ENCODE measurements at regions not wholly inside any gene's neighbourhood (a gene's known extent, or its start where the extent isn't known, plus 50 kb on each side); places are given as distances from the start of the nearest gene placed in this dataset.

- Histone ChIP-seq H3K9ac (ENCODE audit: low read depth, low read length) (no peak overlapping the region), H3K27me3 (ENCODE audit: insufficient read depth, low read length, poor library complexity) (no peaks in the 10 kb centered on the region), H3K36me3 (ENCODE audit: insufficient read depth, low read length) (no peaks in the 10 kb centered on the region), H2AFZ (ENCODE audit: low read depth, low read length) (no peak overlapping the region), H3K4me2 (ENCODE audit: insufficient read depth, low read length) (no peak overlapping the region), H3K27ac (ENCODE audit: low read length) (no peak overlapping the region), H3K4me3 (ENCODE audit: low read depth in 1 of 2, low read length in 2 of 2) (no peak overlapping the region), H4K20me1 (ENCODE audit: insufficient read depth, low read length) (no peaks in the 10 kb centered on the region), H3K4me1 (ENCODE audit: insufficient read depth, low read length) (no peaks in the 10 kb centered on the region), H3K9me3 (ENCODE audit: insufficient read depth, low read length, severe bottlenecking) (no peaks in the 10 kb centered on the region), H3K79me2 (ENCODE audit: insufficient read depth, low read length) (no peaks in the 10 kb centered on the region)
- DNase-seq, result no peak
- TF ChIP-seq CTCF (IDR thresholded peaks at IDR 0.05; ENCODE audit: borderline replicate concordance, extremely low read depth, low read length, poor library complexity, severe bottlenecking), result no peak
- no peak for TF ChIP-seq EZH2 (IDR thresholded peaks at IDR 0.05; ENCODE audit: borderline replicate concordance, low read depth, low read length, severe bottlenecking)
- ATAC-seq (ENCODE audit: insufficient read depth, low read depth), result no peak
These were observed 192.5 kb downstream of the GOLGA6L6 start for GRCh38 chr15:20348900-20349773.

- ATAC-seq (ENCODE audit: insufficient read depth, low read depth) (no peak), DNase-seq (no peak)
- Histone ChIP-seq H3K27me3 (ENCODE audit: insufficient read depth, low read length, poor library complexity) (no peaks in the 10 kb centered on the region), H3K4me2 (ENCODE audit: insufficient read depth, low read length) (no peak overlapping the region), H2AFZ (ENCODE audit: low read depth, low read length) (no peak overlapping the region), H3K9me3 (ENCODE audit: insufficient read depth, low read length, severe bottlenecking) (no peaks in the 10 kb centered on the region), H3K36me3 (ENCODE audit: insufficient read depth, low read length) (no peaks in the 10 kb centered on the region), H3K4me3 (ENCODE audit: low read depth in 1 of 2, low read length in 2 of 2) (no peak overlapping the region), H3K9ac (ENCODE audit: low read depth, low read length) (no peak overlapping the region), H3K79me2 (ENCODE audit: insufficient read depth, low read length) (no peaks in the 10 kb centered on the region), H4K20me1 (ENCODE audit: insufficient read depth, low read length) (no peaks in the 10 kb centered on the region), H3K4me1 (ENCODE audit: insufficient read depth, low read length) (no peaks in the 10 kb centered on the region), H3K27ac (ENCODE audit: low read length) (no peak overlapping the region)
- no peak for TF ChIP-seq CTCF (IDR thresholded peaks at IDR 0.05; ENCODE audit: borderline replicate concordance, extremely low read depth, low read length, poor library complexity, severe bottlenecking)
- TF ChIP-seq EZH2 (IDR thresholded peaks at IDR 0.05; ENCODE audit: borderline replicate concordance, low read depth, low read length, severe bottlenecking), result no peak
These were observed 193.2 kb downstream of the GOLGA6L6 start for GRCh38 chr15:20348291-20348899.

- Histone ChIP-seq H3K27ac (ENCODE audit: low read length) (no peak overlapping the region), H4K20me1 (ENCODE audit: insufficient read depth, low read length) (no peaks in the 10 kb centered on the region), H3K9ac (ENCODE audit: low read depth, low read length) (no peak overlapping the region), H3K4me3 (ENCODE audit: low read depth in 1 of 2, low read length in 2 of 2) (no peak overlapping the region), H3K4me2 (ENCODE audit: insufficient read depth, low read length) (no peak overlapping the region), H3K36me3 (ENCODE audit: insufficient read depth, low read length) (no peaks in the 10 kb centered on the region), H2AFZ (ENCODE audit: low read depth, low read length) (no peak overlapping the region), H3K79me2 (ENCODE audit: insufficient read depth, low read length) (no peaks in the 10 kb centered on the region), H3K4me1 (ENCODE audit: insufficient read depth, low read length) (no peaks in the 10 kb centered on the region), H3K27me3 (ENCODE audit: insufficient read depth, low read length, poor library complexity) (no peaks in the 10 kb centered on the region), H3K9me3 (ENCODE audit: insufficient read depth, low read length, severe bottlenecking) (peaks cover 9% of the 10 kb centered on the region)
- TF ChIP-seq EZH2 (IDR thresholded peaks at IDR 0.05; ENCODE audit: borderline replicate concordance, low read depth, low read length, severe bottlenecking), result no peak
- TF ChIP-seq CTCF (IDR thresholded peaks at IDR 0.05; ENCODE audit: borderline replicate concordance, extremely low read depth, low read length, poor library complexity, severe bottlenecking), result no peak
- ATAC-seq (ENCODE audit: insufficient read depth, low read depth) (no peak), DNase-seq (no peak)
These were observed 195.4 kb downstream of the GOLGA6L6 start for GRCh38 chr15:20346082-20346805.

All from DND-41 (cell line).